Hematopoietic multipotent progenitor cell treated with erythropoietin and hydrocortisone succinate and interleukin-3 and kit ligand, for 8 days (in vitro differentiated cells): ENCODE measurements at regions not wholly inside any gene's neighbourhood (a gene's known extent, or its start where the extent isn't known, plus 50 kb on each side); places are given as distances from the start of the nearest gene placed in this dataset.

Experiments used
- DNase-seq: peaks from one replicate; pipeline ENCODE4 v3.0.0-alpha.2; 2015

- no peak for DNase-seq
Observed at GRCh38 chr20:19930426-19930825, 86.7 kb upstream of the NAA20 start.

GRCh38 chr20:19932170-19932667 lies 84.9 kb upstream of the NAA20 start:
- DNase-seq = no peak

GRCh38 chr20:19934792-19935491 lies 82.2 kb upstream of the NAA20 start:
- DNase-seq = no peak

GRCh38 chr20:19935842-19936241 lies 81.3 kb upstream of the NAA20 start:
- no peak for DNase-seq

GRCh38 chr20:19936466-19937200 lies 80.5 kb upstream of the NAA20 start:
- no peak for DNase-seq

GRCh38 chr20:19937218-19937617 lies 79.9 kb upstream of the NAA20 start:
- DNase-seq = no peak

GRCh38 chr20:19937651-19938420 lies 79.3 kb upstream of the NAA20 start:
- no peak for DNase-seq

GRCh38 chr20:19938421-19939090 lies 78.6 kb upstream of the NAA20 start:
- DNase-seq = no peak

- no peak for DNase-seq
Observed at GRCh38 chr20:19940988-19941460, 76.1 kb upstream of the NAA20 start.

- DNase-seq = no peak
Observed at GRCh38 chr20:19942611-19943010, 74.6 kb upstream of the NAA20 start.

GRCh38 chr20:19943061-19943521 lies 74.1 kb upstream of the NAA20 start:
- no peak for DNase-seq

GRCh38 chr20:19944772-19945459 lies 72.2 kb upstream of the NAA20 start:
- no peak for DNase-seq

- DNase-seq = no peak
Observed at GRCh38 chr20:19945732-19946670, 71.2 kb upstream of the NAA20 start.

GRCh38 chr20:19947611-19948264 lies 69.4 kb upstream of the NAA20 start:
- no peak for DNase-seq

GRCh38 chr20:19949195-19949867 lies 67.8 kb upstream of the NAA20 start:
- no peak for DNase-seq

- no peak for DNase-seq
Observed at GRCh38 chr20:19950042-19950441, 67.1 kb upstream of the NAA20 start.

GRCh38 chr20:19952392-19952791 lies 64.8 kb upstream of the NAA20 start:
- no peak for DNase-seq

- DNase-seq = no peak
Observed at GRCh38 chr20:19953606-19954005, 63.6 kb upstream of the NAA20 start.

- DNase-seq = no peak
Observed at GRCh38 chr20:19956976-19957375, 60.2 kb upstream of the NAA20 start.

- no peak for DNase-seq
Observed at GRCh38 chr20:19958219-19958618, 58.9 kb upstream of the NAA20 start.
